Colonic mucosa (tissue), 4 donors: ENCODE measurements at regions not wholly inside any gene's neighbourhood (a gene's known extent, or its start where the extent isn't known, plus 50 kb on each side); places are given as distances from the start of the nearest gene placed in this dataset.

Experiments used
- DNase-seq: peaks from one replicate; pipeline ENCODE4 v3.0.0-alpha.2; 2020
- H3K27ac ChIP-seq: fragments of 200-600 bp; one replicate; pipeline ENCODE4 v1.8.0; 2021
- H3K27me3 ChIP-seq: fragments of 200-600 bp; one replicate; pipeline ENCODE4 v1.8.0; 2021
- H3K36me3 ChIP-seq: fragments of 200-600 bp; one replicate; pipeline ENCODE4 v1.8.0; 2021
- H3K4me1 ChIP-seq: fragments of 200-600 bp; one replicate; pipeline ENCODE4 v1.8.0; 2021; ENCODE audit warnings: mild to moderate bottlenecking
- H3K4me3 ChIP-seq: fragments of 200-600 bp; one replicate; pipeline ENCODE4 v1.8.0; 2021
- H3K9ac ChIP-seq, 2 donors: one replicate each; pipeline ENCODE4 v1.7.0; 2013; ENCODE audit warnings: control low read depth in 2 of 2, low read depth in 2 of 2, low read length in 2 of 2
- H3K9me3 ChIP-seq: fragments of 200-600 bp; one replicate; pipeline ENCODE4 v1.8.0; 2021
- CTCF ChIP-seq: fragments of 200-600 bp; IDR thresholded peaks from one replicate; pipeline ENCODE4 v1.8.0; 2022; ENCODE audit warnings: antibody characterized with exemption, mild to moderate bottlenecking
- intact Hi-C: fragments of 100-400 bp; cut with DNase I; formaldehyde crosslinking; loops from one replicate; pipeline ENCODE4 v1.14.1; 2022
- donor health status: healthy.
- donor health status: DM: no; HTN: no; CAD: no.
- donor health status: DM: no; HTN: no; CAD: no.

GRCh38 chr2:194260185-194260584, 1396.8 kb upstream of the SLC39A10 start:
- no peak for DNase-seq
- no peak for TF ChIP-seq CTCF

GRCh38 chr2:194257095-194257494, 1399.9 kb upstream of the SLC39A10 start:
- TF ChIP-seq CTCF, result no peak

More at GRCh38 chr2:194260185-194260584, 1396.8 kb upstream of the SLC39A10 start:
- no peak overlapping the region for H3K27ac ChIP-seq
- H3K9ac ChIP-seq, result no peak overlapping the region
- no peaks in the 10 kb centered on the region for H3K27me3 ChIP-seq
- no peak overlapping the region for H3K4me3 ChIP-seq
- no peaks in the 10 kb centered on the region for H3K36me3 ChIP-seq
- H3K9me3 ChIP-seq, result no peaks in the 10 kb centered on the region
- H3K4me1 ChIP-seq, result no peaks in the 10 kb centered on the region
- intact Hi-C loops, result no loop called here

GRCh38 chr2:194253528-194254259, 1403.3 kb upstream of the SLC39A10 start:
- Histone ChIP-seq H3K9me3 (no peaks in the 10 kb centered on the region), H3K36me3 (no peaks in the 10 kb centered on the region), H3K4me3 (no peak overlapping the region), H3K9ac (no peak overlapping the region), H3K27me3 (no peaks in the 10 kb centered on the region), H3K4me1 (no peaks in the 10 kb centered on the region), H3K27ac (no peak overlapping the region)
- intact Hi-C loops, result no loop called here
- no peak for DNase-seq
- TF ChIP-seq CTCF, result no peak

More at GRCh38 chr2:194257095-194257494, 1399.9 kb upstream of the SLC39A10 start:
- intact Hi-C loops, result no loop called here
- H3K4me1 ChIP-seq, result no peaks in the 10 kb centered on the region
- no peak overlapping the region for H3K27ac ChIP-seq
- no peaks in the 10 kb centered on the region for H3K9me3 ChIP-seq
- H3K36me3 ChIP-seq, result no peaks in the 10 kb centered on the region
- no peaks in the 10 kb centered on the region for H3K27me3 ChIP-seq
- H3K4me3 ChIP-seq, result no peak overlapping the region
- no peak for DNase-seq
- H3K9ac ChIP-seq, result no peak overlapping the region

GRCh38 chr2:194252127-194252526, 1404.9 kb upstream of the SLC39A10 start:
- no peaks in the 10 kb centered on the region for H3K27me3 ChIP-seq
- no peak for DNase-seq
- H3K9ac ChIP-seq, result no peak overlapping the region
- intact Hi-C loops, result no loop called here
- no peak overlapping the region for H3K4me3 ChIP-seq
- no peak overlapping the region for H3K27ac ChIP-seq
- H3K4me1 ChIP-seq, result no peaks in the 10 kb centered on the region
- H3K9me3 ChIP-seq, result no peaks in the 10 kb centered on the region
- no peaks in the 10 kb centered on the region for H3K36me3 ChIP-seq
- no peak for TF ChIP-seq CTCF

- no peak overlapping the region for H3K4me3 ChIP-seq
- H3K4me1 ChIP-seq, result no peaks in the 10 kb centered on the region
- intact Hi-C loops, result no loop called here
- no peaks in the 10 kb centered on the region for H3K9me3 ChIP-seq
- no peak overlapping the region for H3K27ac ChIP-seq
- H3K9ac ChIP-seq, result no peak overlapping the region
- no peaks in the 10 kb centered on the region for H3K27me3 ChIP-seq
- H3K36me3 ChIP-seq, result no peaks in the 10 kb centered on the region
- DNase-seq, result no peak
- no peak for TF ChIP-seq CTCF
Measured at GRCh38 chr2:194232600-194232999, 1424.4 kb upstream of the SLC39A10 start.
